CD4-positive, alpha-beta T cell treated with Interleukin-6 at 100 ng/mL for 8 hours (primary cell): ENCODE measurements at regions not wholly inside any gene's neighbourhood (a gene's known extent, or its start where the extent isn't known, plus 50 kb on each side); places are given as distances from the start of the nearest gene placed in this dataset.
"Not testable (repeated sequence)": the region's sequence is repeated elsewhere in the genome, so short reads cannot be mapped to it uniquely, and the experiment has no call there.

ENCODE experiments used
- DNase-seq: peaks from one replicate; pipeline ENCODE4 v3.0.0-alpha.2; 2020; ENCODE audit warnings: mixed read lengths, low spot score

DNA sequence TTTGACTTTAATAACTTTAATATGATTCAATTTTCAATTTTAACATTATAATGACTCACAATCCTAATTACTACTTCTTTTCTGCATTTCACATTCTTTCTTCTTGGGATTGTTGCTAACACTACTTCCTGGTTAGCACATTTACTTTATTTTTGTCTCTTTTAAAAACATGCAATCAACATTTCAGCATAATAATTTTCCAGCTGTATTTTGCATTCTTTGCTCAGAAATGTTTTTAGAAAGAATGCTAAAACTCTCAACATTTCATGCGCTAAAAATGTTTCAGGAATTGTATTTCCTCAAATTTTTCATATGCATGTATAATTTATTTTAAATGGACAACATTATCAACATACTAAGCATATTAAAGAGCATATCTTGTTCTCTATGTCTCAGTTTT is 1302.1 kb upstream of the GJE1 start:
- no peak for DNase-seq

DNA sequence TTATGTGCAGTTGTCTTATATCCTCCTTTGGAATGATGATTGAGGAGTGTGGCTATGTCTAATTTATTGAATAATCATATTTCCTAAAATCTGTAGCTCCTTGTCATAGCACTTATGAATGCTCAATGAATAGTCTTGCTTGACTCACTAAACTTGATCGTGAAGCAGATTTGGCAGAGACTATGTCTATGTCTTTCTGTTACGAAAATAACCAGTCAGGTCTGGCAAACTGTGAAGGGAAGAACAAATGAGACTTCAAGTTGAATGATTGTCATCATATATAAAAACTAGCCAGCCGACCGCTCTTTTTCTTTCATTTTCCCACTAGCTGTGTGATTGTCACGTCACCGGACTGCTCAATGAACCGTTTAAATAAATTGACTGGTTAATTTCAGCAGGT is 1303.9 kb upstream of the GJE1 start:
- no peak for DNase-seq

DNA sequence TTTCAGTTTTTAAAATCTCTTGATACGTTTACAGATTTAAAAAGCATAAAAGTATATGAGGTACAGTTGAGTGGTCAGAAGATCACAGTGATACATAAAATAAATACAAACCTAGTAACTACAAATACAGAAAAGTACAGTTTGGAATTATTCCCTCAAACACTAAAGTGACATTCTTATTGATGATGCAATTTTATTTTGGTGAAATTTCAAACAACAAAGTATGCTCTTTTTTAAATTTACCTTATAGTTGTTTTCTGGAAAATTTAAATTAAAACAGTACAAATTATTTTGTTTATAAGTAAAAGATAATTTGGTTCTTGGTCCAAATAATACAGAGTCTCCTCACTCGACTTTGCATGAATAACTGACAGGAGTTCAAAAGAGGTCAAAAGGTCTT is 1305.1 kb upstream of the GJE1 start:
- no peak for DNase-seq

DNA sequence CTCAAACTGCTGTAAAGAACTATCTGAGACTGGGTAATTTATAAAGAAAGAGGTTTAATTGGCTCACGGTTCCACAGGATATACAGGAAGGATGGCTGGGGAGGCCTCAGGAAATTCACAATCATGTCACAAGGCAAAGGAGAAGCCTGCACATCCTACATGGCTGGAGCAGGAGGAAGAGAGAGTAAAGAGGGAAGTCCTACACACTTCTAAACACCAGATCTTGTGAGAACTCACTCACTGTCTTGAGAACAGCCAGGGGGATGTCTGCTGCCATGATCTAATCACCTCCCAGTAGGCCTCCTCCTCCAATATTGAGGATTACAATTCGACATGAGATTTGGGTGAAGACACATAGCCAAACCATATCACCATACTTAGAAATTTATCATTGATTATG is 1307.0 kb upstream of the GJE1 start:
- DNase-seq: no peak

DNA sequence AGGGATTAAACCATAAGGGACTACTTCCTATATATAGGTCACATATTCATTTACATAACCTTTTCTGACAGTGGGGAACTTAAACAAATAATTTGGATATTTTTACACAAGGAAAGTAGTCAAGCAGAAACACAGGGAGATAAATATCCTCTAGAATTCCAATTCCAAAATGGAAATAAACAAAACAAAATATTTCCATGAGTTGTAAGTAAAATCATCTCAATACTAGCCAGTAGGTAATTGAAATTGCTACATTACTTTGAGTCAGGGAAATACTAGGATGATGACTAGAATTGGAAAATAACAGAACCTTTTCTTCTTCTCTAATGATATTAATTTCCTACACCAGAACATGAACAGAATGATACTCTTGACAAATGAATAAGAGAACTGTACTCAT is 1308.1 kb upstream of the GJE1 start:
- no peak for DNase-seq

DNA sequence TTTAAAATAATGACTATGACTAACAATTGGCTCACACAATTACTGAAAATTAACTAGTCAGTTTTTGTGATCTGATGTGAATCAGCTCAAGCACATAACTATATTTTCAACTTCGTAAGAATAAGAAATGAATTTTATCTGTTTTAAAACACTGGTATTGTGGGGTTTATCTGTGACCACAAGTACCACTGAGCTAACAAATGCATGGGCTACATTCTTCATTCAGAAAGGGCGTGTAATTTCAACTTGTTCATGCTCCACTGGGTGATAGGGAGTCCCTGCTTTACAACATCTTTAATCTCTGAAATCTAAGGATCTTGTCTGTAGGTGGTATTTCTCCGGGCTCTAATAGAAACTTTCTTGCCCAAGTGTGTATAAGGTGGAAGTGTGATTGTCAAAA is 1311.5 kb upstream of the GJE1 start:
- no peak for DNase-seq

DNA sequence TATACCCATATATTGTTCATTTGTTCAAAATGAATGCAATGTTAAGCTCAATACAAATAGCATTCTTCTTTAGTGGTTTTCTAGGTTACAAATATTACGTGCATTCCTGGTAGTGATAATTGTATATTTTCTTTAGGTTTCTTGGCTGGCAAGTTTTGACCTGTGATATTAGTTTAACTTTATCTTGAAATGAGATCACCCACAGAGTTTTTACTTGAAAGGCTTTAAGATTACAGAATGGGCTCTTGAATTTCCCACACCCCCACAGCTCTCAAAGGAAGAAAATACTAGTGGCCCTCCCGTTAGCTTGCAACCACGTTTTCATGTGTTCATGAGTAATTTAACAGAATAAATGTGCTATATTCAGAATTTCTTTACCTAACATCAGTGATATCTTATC is 1315.5 kb upstream of the GJE1 start:
- no peak for DNase-seq

DNA sequence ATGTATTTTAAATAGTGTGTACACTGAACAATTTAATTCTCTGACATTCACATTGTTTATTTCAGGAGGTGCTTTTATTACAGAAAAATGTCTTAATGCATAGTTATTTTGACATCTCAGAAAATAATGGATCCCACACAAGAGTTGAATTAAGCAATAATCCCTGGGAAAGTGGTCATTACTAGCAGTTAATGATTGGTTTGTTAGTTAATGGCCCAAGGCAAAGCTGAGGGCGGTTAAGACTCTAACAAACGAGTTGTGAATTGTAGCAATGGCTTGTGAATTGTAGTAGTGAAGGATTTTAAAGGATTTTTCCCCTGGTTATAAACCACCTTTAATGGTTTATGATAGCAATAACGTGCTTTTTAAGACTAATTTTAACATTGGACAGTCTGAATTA is 1316.0 kb upstream of the GJE1 start:
- DNase-seq: no peak

DNA sequence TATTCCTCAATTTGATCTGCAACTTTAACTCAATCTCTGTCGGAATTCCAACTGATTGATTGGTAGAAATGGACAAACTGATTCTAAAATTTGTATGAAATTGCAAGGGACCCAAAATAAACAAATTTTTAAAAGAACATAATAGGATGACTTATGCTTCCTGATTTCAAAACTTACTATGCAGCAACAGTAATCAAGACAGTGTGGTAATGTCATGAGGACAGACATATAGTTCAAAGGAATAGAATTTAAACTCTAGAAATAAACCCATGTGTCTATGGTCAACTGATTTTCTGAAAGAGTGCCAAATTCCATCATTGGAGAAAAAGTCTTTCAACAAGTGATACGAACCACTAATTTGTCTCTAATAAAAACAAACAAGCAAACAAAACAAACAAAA is 1320.1 kb upstream of the GJE1 start:
- no peak for DNase-seq

DNA sequence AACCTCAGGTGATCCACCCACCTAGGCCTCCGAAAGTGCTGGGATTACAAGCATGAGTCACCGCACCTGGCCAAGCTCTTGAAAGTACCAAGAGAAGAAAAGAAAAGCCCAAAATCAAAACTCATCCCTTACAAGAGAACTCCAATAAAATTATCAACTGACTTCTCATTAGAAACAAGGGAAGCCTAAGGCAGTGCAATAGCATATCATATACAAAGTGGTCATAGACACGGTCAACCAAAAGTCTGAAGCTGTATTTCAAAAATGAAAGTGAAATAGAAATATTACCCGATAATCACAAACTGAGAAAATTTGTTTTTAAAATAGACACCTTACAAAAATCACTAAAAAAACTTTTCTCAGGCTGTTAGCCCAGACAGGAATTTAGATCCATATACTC is 1321.1 kb upstream of the GJE1 start:
- DNase-seq: no peak

DNA sequence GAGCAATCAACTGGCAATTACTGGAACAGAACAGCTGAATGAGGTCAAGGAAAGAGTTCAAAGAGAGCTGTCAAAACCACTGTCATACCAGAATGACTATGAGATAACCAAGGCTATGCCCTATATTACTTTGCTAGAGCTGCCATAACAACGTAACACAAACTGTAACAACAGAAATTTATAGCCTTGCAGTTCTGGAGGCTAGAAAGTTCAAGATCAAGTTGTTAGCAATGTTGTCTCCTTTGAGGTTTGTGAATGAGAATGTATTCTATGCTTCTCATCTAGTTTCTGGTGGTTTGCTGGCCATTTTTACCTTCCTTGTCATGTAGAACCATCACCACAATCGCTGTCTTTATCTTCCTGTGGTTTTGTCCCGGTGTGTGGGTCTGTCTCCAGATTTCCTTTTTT is 1323.0 kb upstream of the GJE1 start:
- DNase-seq: no peak

DNA sequence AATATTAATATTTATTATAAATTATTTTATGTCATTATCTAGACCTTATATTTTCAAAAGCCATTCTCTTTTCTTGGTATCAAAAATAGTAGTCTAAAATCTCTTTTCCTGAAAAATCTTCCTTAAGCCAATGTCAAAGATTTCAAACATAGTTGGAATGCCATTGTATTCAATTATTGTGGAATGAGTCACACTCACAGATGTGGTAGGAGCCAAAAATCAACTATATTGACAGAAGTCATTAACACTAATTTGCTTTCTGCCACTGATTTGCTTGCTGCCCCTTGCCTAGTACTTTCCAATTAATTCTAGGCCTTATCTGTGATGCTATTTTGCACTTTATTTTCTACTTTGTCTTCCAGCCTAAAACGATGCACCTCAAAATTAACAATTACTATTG is 1326.3 kb upstream of the GJE1 start:
- DNase-seq: no peak

DNA sequence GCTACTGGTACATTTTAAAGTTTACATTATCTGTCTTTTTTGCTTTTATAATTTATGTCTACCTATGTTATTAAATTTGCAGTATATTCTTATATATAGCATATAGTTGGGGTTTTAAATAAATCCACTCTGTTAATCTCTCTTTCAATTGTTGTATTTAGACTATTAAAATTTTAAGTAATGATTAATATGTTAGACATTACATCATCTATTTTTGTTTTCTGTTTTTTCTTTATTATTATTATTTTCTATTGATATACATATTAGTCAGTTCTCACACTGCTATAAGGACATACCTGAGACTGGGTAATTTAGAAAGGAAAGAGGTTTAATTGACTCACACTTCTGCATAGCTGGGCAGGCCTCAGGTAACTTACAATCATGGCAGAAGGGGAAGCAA is 1338.2 kb upstream of the GJE1 start:
- DNase-seq: no peak

DNA sequence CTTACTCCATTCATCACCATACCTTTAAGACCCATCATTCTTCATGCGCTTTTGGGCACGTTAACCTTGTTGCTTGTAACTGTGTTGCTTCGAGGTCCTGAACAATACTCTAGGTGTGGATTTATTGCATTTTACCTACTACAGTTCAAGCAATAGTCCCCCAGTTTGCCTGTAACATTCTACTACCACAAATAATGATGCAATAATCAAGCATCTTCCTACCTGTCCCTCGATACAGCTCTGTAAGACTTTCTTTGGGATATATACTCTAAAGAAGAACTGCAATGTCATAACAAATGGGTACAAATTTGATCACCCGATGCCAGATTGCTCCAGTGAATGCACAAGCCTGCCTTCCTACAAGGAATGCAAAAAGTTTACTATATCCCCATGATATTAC is 1342.6 kb upstream of the GJE1 start:
- DNase-seq: no peak

DNA sequence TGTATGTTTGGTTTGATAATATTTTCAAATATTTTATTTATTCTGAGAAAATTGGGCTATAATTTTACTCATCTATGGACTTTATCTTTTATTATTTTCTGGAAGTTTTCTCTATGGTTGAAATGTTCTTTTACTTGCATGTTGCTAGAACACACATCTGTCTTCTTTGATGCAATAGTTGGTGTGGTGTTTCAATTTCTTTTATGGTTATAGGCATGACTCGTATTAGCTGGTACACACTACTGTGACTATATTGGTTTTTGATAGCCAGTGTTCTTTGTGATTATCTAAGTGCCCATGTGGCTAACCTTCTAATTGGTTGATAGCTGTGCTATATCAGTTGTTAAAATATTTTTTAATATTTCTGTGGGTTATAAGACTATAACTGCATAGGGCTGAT is 1343.3 kb upstream of the GJE1 start:
- DNase-seq: no peak

DNA sequence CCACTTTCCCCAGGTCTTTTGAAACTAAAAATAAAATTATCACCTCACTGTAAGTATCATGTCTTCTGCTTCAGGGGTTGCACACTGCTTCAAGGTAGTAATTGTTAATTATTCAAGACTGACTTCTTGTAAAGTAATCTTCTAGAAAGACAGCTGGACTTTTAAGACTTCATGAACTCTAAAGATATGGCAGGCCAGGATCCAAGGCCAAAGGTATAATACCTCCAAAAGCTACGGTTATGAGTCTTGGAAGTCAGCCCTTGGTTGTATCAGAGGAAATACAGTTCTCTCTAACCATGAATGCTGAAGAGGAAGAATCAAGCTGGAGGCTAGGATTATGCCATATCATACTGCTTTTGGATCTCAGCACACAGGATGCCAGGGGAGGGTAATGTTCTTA is 1346.8 kb upstream of the GJE1 start:
- no peak for DNase-seq

DNA sequence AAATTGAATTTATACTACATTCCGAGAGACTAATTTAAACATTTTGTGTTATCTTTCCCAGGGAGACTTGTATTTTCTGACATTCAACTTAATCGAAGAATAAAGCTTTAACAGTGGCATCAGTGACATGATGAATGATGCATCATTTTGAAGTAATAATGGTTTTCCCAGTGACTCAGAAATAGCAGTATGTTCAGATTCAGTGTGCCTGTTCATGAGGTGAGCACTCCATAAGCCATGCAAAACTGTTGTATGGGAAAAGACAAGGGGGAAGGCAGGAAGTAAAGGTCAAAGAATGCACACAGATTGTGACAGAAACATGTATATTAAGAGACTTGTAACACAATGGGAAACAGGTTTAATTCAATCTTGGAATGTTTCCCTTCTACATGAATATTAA is 1348.2 kb upstream of the GJE1 start:
- no peak for DNase-seq

DNA sequence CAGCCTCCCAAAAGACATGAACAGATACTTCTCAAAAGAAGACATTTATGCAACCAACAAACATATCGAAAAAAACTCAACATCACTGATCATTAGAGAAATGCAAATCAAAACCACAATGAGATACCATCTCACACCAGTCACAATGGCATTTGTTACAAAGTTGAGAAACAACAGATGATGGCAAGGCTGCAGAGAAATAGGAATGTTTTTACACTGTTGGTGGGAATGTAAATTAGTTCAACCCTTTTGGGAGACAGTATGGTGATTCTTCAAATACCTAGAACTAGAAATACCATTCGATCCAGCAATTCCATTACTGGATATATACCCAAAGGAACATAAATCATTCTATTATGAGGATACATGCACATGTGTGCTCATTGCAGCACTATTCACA is 1349.2 kb upstream of the GJE1 start:
- DNase-seq: not testable (repeated sequence)

DNA sequence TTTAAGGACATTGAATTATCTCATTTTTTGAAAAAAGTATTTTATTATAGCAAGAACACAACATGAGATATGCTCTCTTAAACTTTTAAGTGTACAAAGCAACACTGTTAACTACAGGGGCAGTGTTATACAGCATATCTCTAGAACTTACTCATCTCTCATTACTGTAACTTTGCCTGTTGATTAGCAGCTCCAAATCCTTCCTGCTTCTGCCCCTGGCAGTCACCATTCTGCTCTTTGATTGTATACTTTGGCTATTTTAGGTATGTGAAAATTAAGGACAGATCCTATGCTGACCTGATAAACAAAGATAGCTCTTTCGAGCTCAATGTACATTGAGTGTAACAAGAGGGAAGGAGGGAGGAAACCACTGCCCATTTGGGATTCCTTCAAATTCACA is 1349.8 kb upstream of the GJE1 start:
- no peak for DNase-seq

DNA sequence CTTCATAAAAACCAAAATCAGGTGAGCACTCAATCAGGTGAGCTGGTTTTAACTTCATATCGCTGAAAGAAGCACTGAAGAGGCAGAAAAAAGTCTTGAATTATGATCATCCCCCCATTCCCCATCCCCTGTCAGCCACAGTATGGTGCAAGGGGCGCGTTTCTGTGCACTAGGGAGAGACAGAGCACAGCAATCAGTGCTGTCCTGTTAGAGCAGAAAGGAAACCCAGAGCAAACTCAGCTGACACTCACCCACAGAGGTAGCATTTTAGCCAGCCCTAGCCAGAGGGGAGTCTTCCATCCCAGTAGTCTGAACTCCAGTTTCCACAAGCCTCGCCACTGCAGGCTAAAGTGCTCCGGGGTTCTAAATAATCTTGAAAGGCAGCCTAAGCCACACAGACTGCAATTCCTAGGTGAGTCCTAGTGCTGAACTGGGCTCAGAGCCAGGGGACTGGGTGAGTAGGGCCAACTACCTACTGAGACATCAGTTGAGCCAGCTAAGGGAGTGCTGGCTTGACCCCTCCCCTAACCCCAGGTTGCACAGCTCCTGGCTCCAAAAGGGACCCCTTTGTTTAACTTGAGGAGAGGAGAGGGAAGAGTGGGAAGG is 1352.6 kb upstream of the GJE1 start:
- DNase-seq: no peak

DNA sequence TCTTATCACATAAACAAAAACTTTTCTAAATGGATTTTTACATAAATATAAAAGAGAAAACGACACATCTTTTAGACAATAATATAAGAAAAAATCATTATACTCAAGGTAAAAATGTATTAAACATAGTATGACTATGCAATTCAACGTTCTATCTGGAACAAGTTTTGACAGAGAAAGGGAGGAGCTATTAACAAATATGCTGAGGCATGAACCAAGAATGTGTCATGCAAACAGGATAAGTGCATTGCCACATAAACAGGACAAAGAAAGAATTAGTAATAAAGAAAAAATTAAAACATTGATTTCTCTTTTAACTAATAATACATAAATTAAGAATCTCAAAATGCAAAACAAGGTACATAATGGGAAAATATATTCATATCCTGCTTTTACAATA is 1353.4 kb upstream of the GJE1 start:
- DNase-seq: no peak

DNA sequence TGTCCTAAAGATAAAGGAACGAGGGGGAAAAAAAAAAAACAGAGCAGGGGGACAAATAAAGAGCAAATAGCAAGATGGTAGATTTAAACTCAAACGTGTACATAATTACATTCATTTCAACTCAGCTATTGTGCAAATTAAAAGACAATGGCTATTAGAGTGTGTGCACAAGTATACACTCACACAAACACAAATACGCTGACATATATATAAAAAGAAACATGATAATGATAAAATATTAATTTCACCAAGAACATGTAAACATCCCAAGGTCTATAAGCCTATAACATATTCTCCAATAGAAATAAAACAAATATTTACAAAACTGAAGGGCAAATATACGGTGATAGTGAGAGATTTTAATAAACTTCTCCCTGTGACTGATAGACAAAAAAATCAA is 1354.9 kb upstream of the GJE1 start:
- DNase-seq: no peak

DNA sequence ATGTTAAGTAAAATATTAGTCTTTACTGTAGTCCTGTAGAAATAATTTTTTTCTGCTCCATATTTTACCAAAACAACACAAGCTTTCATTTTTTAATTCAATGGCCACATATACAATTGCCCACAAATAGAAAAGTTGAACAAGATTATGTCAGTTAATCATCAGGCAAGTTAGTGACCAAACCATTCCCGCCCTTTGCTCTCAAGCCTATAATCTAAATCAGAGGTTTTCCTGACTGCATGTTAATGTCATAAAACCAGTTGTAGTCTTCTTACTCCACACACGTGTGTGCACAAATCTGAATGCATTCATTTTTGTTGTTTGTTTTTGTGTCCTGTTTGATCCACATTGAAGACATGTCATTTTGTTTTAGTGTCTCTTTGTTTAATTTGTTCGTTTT is 1357.7 kb upstream of the GJE1 start:
- DNase-seq: no peak

DNA sequence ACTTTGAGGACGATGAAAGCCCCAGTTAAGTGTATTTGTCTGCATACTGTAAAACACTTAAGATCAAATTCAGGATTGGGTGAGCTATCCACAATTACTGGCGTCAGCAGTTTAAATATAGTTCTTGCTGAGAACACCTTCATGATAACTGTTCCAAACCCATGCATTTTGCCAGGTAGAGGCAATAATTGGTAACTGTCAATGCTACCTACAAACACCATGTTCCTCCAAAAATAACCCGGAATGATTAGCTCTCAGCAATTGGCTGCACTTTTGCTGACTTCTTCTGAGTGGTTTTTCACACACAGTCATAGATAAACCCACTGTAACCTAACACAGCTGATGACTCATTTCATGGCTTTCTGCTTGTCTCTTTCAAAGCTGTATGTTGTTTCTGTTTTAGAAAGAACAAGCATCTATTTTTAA is 1358.6 kb upstream of the GJE1 start:
- DNase-seq: no peak

DNA sequence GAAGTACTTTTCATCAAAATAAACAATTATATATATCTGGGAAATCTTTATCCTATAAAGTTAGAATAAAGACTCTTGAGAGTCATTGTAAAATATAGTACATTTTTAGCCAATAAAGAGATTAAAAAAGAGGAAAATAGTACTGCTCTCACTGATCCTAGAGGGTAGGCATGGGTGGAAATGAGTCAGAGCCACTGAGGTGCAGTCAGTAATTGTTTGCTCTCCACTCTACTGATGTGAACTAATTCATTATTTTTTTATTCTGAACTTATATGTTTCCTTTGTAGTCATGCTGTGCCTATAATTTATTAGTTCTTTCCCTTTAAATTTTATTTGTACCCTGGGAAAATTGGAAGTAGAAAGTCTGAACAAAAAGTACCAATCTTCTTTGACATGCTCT is 1359.4 kb upstream of the GJE1 start:
- no peak for DNase-seq
